IMR-90 (cell line): ENCODE measurements at regions not wholly inside any gene's neighbourhood (a gene's known extent, or its start where the extent isn't known, plus 50 kb on each side); places are given as distances from the start of the nearest gene placed in this dataset.

Source experiments
- ATAC-seq: fragments of 200-7000 bp; cut with Tn5 transposase; 2 replicates; pipeline ENCODE4 v1.9.1; 2020; ENCODE audit warnings: low read depth, mild to moderate bottlenecking, moderate library complexity
- BruUV-seq: library from RNA; stranded (reverse); fragments of 400-500 nt; replicated peaks from 2 replicates; lab custom pipeline; 2021; lab: Mats Ljungman, UMichigan
- CTCF ChIA-PET: fragments of 300-600 bp; formaldehyde crosslinking; extraction: SDS; loops from one replicate; lab custom pipeline; 2021; ENCODE audit warnings: antibody characterized with exemption; lab: Yijun Ruan, JAX
- POLR2A ChIA-PET: fragments of 300-600 bp; sonication (Branson Sonifier 250); formaldehyde crosslinking; loops from one replicate; lab custom pipeline; 2022; ENCODE audit warnings: antibody characterized with exemption; ENCODE audit not compliant: unreplicated experiment; lab: Charles Lee
- DNase-seq: peaks from one replicate; pipeline ENCODE4 v3.0.0; 2013
- H2AFZ ChIP-seq: replicated peaks from 2 replicates; pipeline ENCODE3; 2013; ENCODE audit warnings: low read length, mild to moderate bottlenecking; ENCODE audit not compliant: poor library complexity
- H2AK5ac ChIP-seq: 2 replicates; pipeline ENCODE4 v1.6.1; 2013; ENCODE audit warnings: low read depth, low read length, inconsistent platforms
- H2AK9ac ChIP-seq: replicated peaks from 2 replicates; pipeline ENCODE3; 2013; ENCODE audit warnings: mild to moderate bottlenecking, low read depth, low read length, moderate library complexity; ENCODE audit not compliant: poor library complexity
- H2BK120ac ChIP-seq: 2 replicates; pipeline ENCODE4 v1.6.1; 2013; ENCODE audit warnings: low read depth, low read length, inconsistent platforms
- H2BK15ac ChIP-seq: 3 replicates; pipeline ENCODE4 v1.6.1; 2013; ENCODE audit warnings: low read depth, low read length, inconsistent platforms
- H2BK20ac ChIP-seq: 2 replicates; pipeline ENCODE4 v1.6.1; 2013; ENCODE audit warnings: low read depth, mild to moderate bottlenecking, inconsistent platforms, low read length, moderate library complexity
- H2BK5ac ChIP-seq: 2 replicates; pipeline ENCODE4 v1.6.1; 2013; ENCODE audit warnings: mild to moderate bottlenecking, low read depth, low read length, inconsistent platforms; ENCODE audit not compliant: poor library complexity, severe bottlenecking
- H3K14ac ChIP-seq: replicated peaks from 2 replicates; pipeline ENCODE4 v1.6.1; 2013; ENCODE audit warnings: low read depth, low read length, inconsistent platforms
- H3K18ac ChIP-seq: 2 replicates; pipeline ENCODE4 v1.6.1; 2013; ENCODE audit warnings: low read depth, low read length, control low read depth
- H3K23ac ChIP-seq: 2 replicates; pipeline ENCODE4 v1.6.1; 2013; ENCODE audit warnings: low read depth, low read length, inconsistent platforms
- H3K27ac ChIP-seq: 2 replicates; pipeline ENCODE4 v1.5.1; 2013; ENCODE audit warnings: mild to moderate bottlenecking, control low read depth, low read length; ENCODE audit not compliant: insufficient read depth
- H3K27me3 ChIP-seq: 2 replicates; pipeline ENCODE4 v1.6.1; 2013; ENCODE audit warnings: low read length; ENCODE audit not compliant: control insufficient read depth, insufficient read depth
- H3K36me3 ChIP-seq: 2 replicates; pipeline ENCODE4 v1.6.1; 2013; ENCODE audit warnings: low read length, mixed read lengths; ENCODE audit not compliant: control insufficient read depth, insufficient read depth
- H3K4ac ChIP-seq: 2 replicates; pipeline ENCODE4 v1.6.1; 2013; ENCODE audit warnings: low read depth, low read length, inconsistent platforms
- H3K4me1 ChIP-seq: 2 replicates; pipeline ENCODE4 v1.6.1; 2013; ENCODE audit warnings: low read length, mixed read lengths; ENCODE audit not compliant: control insufficient read depth, insufficient read depth
- H3K4me2 ChIP-seq: 2 replicates; pipeline ENCODE4 v1.6.1; 2013; ENCODE audit warnings: low read depth, mild to moderate bottlenecking, control low read depth, low read length, moderate library complexity
- H3K4me3 ChIP-seq: 2 replicates; pipeline ENCODE4 v1.5.1; 2013; ENCODE audit warnings: low read depth, mild to moderate bottlenecking, control low read depth, low read length, moderate library complexity; ENCODE audit not compliant: insufficient read depth
- H3K56ac ChIP-seq: 2 replicates; pipeline ENCODE4 v1.6.1; 2013; ENCODE audit warnings: low read length, inconsistent platforms; ENCODE audit not compliant: insufficient read depth; ENCODE audit errors: extremely low read depth
- H3K79me1 ChIP-seq, 2 experiments: 2 replicates each; pipeline ENCODE4 v1.6.1; 2013; ENCODE audit warnings: low read length in 2 of 2, inconsistent platforms in 1 of 2, low read depth in 1 of 2
- H3K9ac ChIP-seq: 2 replicates; pipeline ENCODE4 v1.6.1; 2013; ENCODE audit warnings: low read depth, low read length, control low read depth
- H3K9me1 ChIP-seq: 2 replicates; pipeline ENCODE4 v1.6.1; 2013; ENCODE audit warnings: low read length, inconsistent platforms; ENCODE audit not compliant: insufficient read depth
- H3K9me3 ChIP-seq: 2 replicates; pipeline ENCODE4 v1.6.1; 2013; ENCODE audit warnings: low read length; ENCODE audit not compliant: control insufficient read depth, insufficient read depth
- H4K20me1 ChIP-seq: 2 replicates; pipeline ENCODE4 v1.6.1; 2013; ENCODE audit warnings: low read length, inconsistent platforms; ENCODE audit not compliant: insufficient read depth
- H4K5ac ChIP-seq: 2 replicates; pipeline ENCODE4 v1.6.1; 2013; ENCODE audit warnings: mild to moderate bottlenecking, low read depth, low read length, control low read depth
- H4K8ac ChIP-seq, 2 experiments: 2 replicates each; pipeline ENCODE4 v1.6.1; 2013; ENCODE audit warnings: low read depth in 2 of 2, low read length in 2 of 2, control low read depth in 1 of 2, inconsistent platforms in 1 of 2
- H4K91ac ChIP-seq: 2 replicates; pipeline ENCODE4 v1.6.1; 2013; ENCODE audit warnings: low read depth, low read length, inconsistent platforms; ENCODE audit not compliant: insufficient read depth
- BHLHE40 ChIP-seq: fragments of 150-350 bp; IDR thresholded peaks from 2 replicates; pipeline ENCODE4 v1.6.1; 2016; ENCODE audit warnings: mild to moderate bottlenecking, low read depth, low read length
- CEBPB ChIP-seq: IDR thresholded peaks from 2 replicates; pipeline ENCODE4 v1.6.1; 2012; ENCODE audit warnings: low read depth, low read length, improper control_type of control experiment
- CHD1 ChIP-seq: IDR thresholded peaks from 2 replicates; pipeline ENCODE4 v1.6.1; 2012; ENCODE audit warnings: low read depth, low read length, improper control_type of control experiment
- CTCF ChIP-seq: conservative IDR thresholded peaks from 2 replicates; pipeline ENCODE4 v1.5.1; 2012; ENCODE audit warnings: mild to moderate bottlenecking, low read depth, low read length, improper control_type of control experiment
- FOS ChIP-seq: fragments of 150-350 bp; IDR thresholded peaks from 2 replicates; pipeline ENCODE4 v1.6.1; 2016; ENCODE audit warnings: low read depth, low read length
- MAFK ChIP-seq: IDR thresholded peaks from 2 replicates; pipeline ENCODE4 v1.6.1; 2012; ENCODE audit warnings: low read depth, low read length, improper control_type of control experiment
- MAZ ChIP-seq: IDR thresholded peaks from 2 replicates; pipeline ENCODE4 v1.6.1; 2012; ENCODE audit warnings: low read depth, mild to moderate bottlenecking, low read length, improper control_type of control experiment, moderate library complexity, borderline replicate concordance
- MXI1 ChIP-seq: IDR thresholded peaks from 2 replicates; pipeline ENCODE4 v1.6.1; 2012; ENCODE audit warnings: low read depth, mild to moderate bottlenecking, low read length, moderate library complexity, borderline replicate concordance
- NFE2L2 ChIP-seq: fragments of 150-350 bp; IDR thresholded peaks from 2 replicates; pipeline ENCODE4 v1.6.1; 2016; ENCODE audit warnings: low read depth, mild to moderate bottlenecking, low read length
- POLR2A ChIP-seq: IDR thresholded peaks from 2 replicates; pipeline ENCODE4 v1.6.1; 2012; ENCODE audit warnings: mild to moderate bottlenecking, low read depth, low read length
- RAD21 ChIP-seq: IDR thresholded peaks from 2 replicates; pipeline ENCODE4 v1.6.1; 2012; ENCODE audit warnings: low read length, improper control_type of control experiment
- RCOR1 ChIP-seq: IDR thresholded peaks from 2 replicates; pipeline ENCODE4 v1.6.1; 2012; ENCODE audit warnings: mild to moderate bottlenecking, low read length, improper control_type of control experiment; ENCODE audit not compliant: insufficient replicate concordance
- RFX5 ChIP-seq: IDR thresholded peaks from 2 replicates; pipeline ENCODE4 v1.8.0; 2012; ENCODE audit warnings: low read depth, mild to moderate bottlenecking, low read length, moderate library complexity
- SMC3 ChIP-seq: fragments of 150-350 bp; IDR thresholded peaks from 2 replicates; pipeline ENCODE4 v1.6.1; 2016; ENCODE audit warnings: low read depth, mild to moderate bottlenecking, antibody characterized with exemption, low read length, moderate library complexity
- WGBS, 2 experiments: methylation state at CpG; one replicate each; pipeline versions ENCODE4 v1.1.5 to v1.1.7; 2013; ENCODE audit warnings: missing lambda C conversion rate in 2 of 2; ENCODE audit not compliant: insufficient read length in 1 of 2; ENCODE audit errors: extremely low coverage in 2 of 2; 5-methylcytosine and 5-hydroxymethylcytosine counted together
- dilution Hi-C: fragments of 300-500 bp; cut with HindIII; formaldehyde crosslinking; loops from one replicate; pipeline ENCODE4 v1.14.3; 2018; ENCODE audit warnings: low sequenced_read_pairs; ENCODE audit not compliant: unreplicated experiment
- in situ Hi-C: fragments of 300-500 bp; cut with MboI; formaldehyde crosslinking; loops from 3 replicates; pipeline ENCODE4 v1.14.3; 2019; ENCODE audit warnings: low sequenced_read_pairs, inconsistent platforms, mixed read lengths
- intact Hi-C: fragments of 100-400 bp; cut with micrococcal nuclease; formaldehyde crosslinking; loops from 2 replicates; pipeline ENCODE4 v1.10.0; 2022
- TF ChIP-seq, protein P1 (sequence below): fragments of 150-350 bp; IDR thresholded peaks from 2 replicates; pipeline ENCODE4 v1.6.1; 2016; ENCODE audit warnings: low read depth, mild to moderate bottlenecking, low read length, moderate library complexity, borderline replicate concordance
- TF ChIP-seq, protein P2 (sequence below): fragments of 150-350 bp; IDR thresholded peaks from 2 replicates; pipeline ENCODE4 v1.6.1; 2017; ENCODE audit warnings: mild to moderate bottlenecking, antibody characterized with exemption, low read length, low read depth

DNA sequence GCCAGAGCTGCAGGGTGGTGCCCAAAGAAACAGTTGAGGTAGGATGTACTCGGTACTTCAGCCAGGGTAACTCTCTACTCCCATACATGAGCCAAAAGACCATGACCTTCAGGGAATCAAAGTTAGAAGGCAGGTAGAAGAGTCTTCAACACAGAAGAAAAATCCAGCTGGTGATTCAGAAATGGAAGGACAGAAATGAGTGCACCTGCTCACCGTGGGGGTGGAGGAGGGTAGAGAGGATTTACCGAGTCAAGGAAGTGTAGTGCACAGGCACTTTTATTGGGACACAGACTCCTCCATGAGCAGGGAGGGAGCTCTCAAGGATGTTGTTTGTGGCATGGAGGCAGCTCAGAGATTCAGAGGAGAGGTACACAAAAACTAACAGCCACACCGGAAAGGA lies 330.3 kb upstream of the PRDM1 start:
- no TSS peak for BruUV-seq
- no peak overlapping the region for H4K91ac ChIP-seq

More for the DNA sequence above, 330.3 kb upstream of the PRDM1 start:
- H3K9me3 ChIP-seq, result no peaks in the 10 kb centered on the region
- H2BK120ac ChIP-seq, result no peak overlapping the region
- no peaks in the 10 kb centered on the region for H3K27me3 ChIP-seq
- no peak overlapping the region for H3K14ac ChIP-seq
- TF ChIP-seq, protein P1, sequence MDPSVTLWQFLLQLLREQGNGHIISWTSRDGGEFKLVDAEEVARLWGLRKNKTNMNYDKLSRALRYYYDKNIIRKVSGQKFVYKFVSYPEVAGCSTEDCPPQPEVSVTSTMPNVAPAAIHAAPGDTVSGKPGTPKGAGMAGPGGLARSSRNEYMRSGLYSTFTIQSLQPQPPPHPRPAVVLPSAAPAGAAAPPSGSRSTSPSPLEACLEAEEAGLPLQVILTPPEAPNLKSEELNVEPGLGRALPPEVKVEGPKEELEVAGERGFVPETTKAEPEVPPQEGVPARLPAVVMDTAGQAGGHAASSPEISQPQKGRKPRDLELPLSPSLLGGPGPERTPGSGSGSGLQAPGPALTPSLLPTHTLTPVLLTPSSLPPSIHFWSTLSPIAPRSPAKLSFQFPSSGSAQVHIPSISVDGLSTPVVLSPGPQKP, result no peak
- TF ChIP-seq RAD21, result no peak
- no peak for TF ChIP-seq FOS
- no peak for TF ChIP-seq RFX5
- TF ChIP-seq, protein P2, sequence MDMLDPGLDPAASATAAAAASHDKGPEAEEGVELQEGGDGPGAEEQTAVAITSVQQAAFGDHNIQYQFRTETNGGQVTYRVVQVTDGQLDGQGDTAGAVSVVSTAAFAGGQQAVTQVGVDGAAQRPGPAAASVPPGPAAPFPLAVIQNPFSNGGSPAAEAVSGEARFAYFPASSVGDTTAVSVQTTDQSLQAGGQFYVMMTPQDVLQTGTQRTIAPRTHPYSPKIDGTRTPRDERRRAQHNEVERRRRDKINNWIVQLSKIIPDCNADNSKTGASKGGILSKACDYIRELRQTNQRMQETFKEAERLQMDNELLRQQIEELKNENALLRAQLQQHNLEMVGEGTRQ, result no peak
- TF ChIP-seq POLR2A, result no peak
- TF ChIP-seq MAFK, result no peak
- TF ChIP-seq CHD1, result no peak
- TF ChIP-seq MXI1, result no peak
- TF ChIP-seq CEBPB, result no peak
- no peak for TF ChIP-seq BHLHE40
- TF ChIP-seq RCOR1, result no peak
- no peak for TF ChIP-seq MAZ
- TF ChIP-seq SMC3, result no peak
- no peak for TF ChIP-seq NFE2L2
- TF ChIP-seq CTCF, result no peak
- no peak for DNase-seq
- no peak overlapping the region for H2BK5ac ChIP-seq
- H3K56ac ChIP-seq, result no peak overlapping the region
- dilution Hi-C loops (no loop called here), intact Hi-C loops (no loop called here), in situ Hi-C loops (no loop called here)
- peaks cover 6% of the 10 kb centered on the region; the same call in 1 of the 2 replicates for H3K9me1 ChIP-seq
- no peak overlapping the region for H3K4me3 ChIP-seq
- no peak overlapping the region for H3K4me2 ChIP-seq
- POLR2A ChIA-PET, result no interaction called here
- CTCF ChIA-PET, result no interaction called here
- no peaks in the 10 kb centered on the region for H3K36me3 ChIP-seq
- no peak overlapping the region for H3K27ac ChIP-seq
- H3K18ac ChIP-seq, result no peak overlapping the region
- peaks cover 13% of the 10 kb centered on the region for H3K4me1 ChIP-seq
- H3K4ac ChIP-seq, result no peak overlapping the region
- H4K8ac ChIP-seq, result no peak overlapping the region
- no peak overlapping the region for H2AK9ac ChIP-seq
- H3K9ac ChIP-seq, result no peak overlapping the region
- peak overlapping the region; percentile 55; the same call in 1 of the 2 replicates for H2AK5ac ChIP-seq
- no peak overlapping the region; the same call in 1 of the 2 replicates for H2BK20ac ChIP-seq
- H4K5ac ChIP-seq, result no peak overlapping the region
- no peaks in the 10 kb centered on the region for H3K79me1 ChIP-seq
- H3K23ac ChIP-seq, result no peak overlapping the region
- H2AFZ ChIP-seq, result no peak overlapping the region
- 71% methylated on average over 1 of the region's 4 CpGs; no CpG with 5 or more reads in 1 of the 2 experiments for WGBS, 2 experiments
- no peak overlapping the region for H2BK15ac ChIP-seq
- no peaks in the 10 kb centered on the region for H4K20me1 ChIP-seq
- no peak for ATAC-seq
